GM23338 (cell line): ENCODE measurements at regions not wholly inside any gene's neighbourhood (a gene's known extent, or its start where the extent isn't known, plus 50 kb on each side); places are given as distances from the start of the nearest gene placed in this dataset.

Experiments used
- CREB1 ChIP-seq: fragments of 250-450 bp; sonication (Bioruptor Pico); IDR thresholded peaks from 2 replicates; pipeline ENCODE4 v1.5.0; 2020; ENCODE audit warnings: low read depth, mild to moderate bottlenecking, moderate library complexity
- JUNB ChIP-seq: IDR thresholded peaks from one replicate; pipeline ENCODE4 v1.6.1; 2016; ENCODE audit warnings: antibody characterized with exemption; ENCODE audit not compliant: unreplicated experiment
- POLR2AphosphoS5 ChIP-seq: IDR thresholded peaks from 2 replicates; pipeline ENCODE4 v1.6.1; 2016; ENCODE audit warnings: antibody characterized with exemption, low read depth
- TF ChIP-seq, protein P1 (sequence below), 2 experiments: fragments of 200-600 bp in 1 of 2; sonication (generic) in 1 of 2; conservative IDR thresholded peaks; 2 replicates each; pipeline versions ENCODE4 v1.5.1 to v1.6.1; 2016 to 2017; ENCODE audit warnings: antibody characterized with exemption in 2 of 2, low read depth in 2 of 2, mild to moderate bottlenecking in 2 of 2, moderate library complexity in 1 of 2
- TF ChIP-seq, protein P2 (sequence below): IDR thresholded peaks from one replicate; pipeline ENCODE4 v1.6.1; 2018; ENCODE audit warnings: antibody characterized with exemption; ENCODE audit not compliant: unreplicated experiment

DNA sequence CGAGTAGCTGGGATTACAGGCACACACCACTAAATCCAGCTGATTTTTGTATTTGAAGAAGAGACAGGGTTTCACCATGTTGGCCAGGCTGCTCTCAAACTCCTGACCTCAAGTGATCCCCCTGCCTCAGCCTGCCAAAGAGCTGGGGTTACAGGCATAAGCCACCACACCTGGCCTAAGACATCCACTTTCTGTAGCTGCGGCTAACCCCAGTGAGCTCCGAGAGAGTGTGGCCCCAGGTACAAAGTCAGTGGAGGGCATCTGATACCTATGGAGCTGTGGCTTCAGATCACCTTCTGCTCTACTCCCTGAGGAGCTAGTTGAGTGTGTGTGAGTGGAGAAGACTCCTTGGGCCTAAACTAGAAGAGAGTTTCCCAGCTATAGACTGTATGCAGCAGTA is 189.3 kb upstream of the TSC22D2 start:
- TF ChIP-seq, protein P1, sequence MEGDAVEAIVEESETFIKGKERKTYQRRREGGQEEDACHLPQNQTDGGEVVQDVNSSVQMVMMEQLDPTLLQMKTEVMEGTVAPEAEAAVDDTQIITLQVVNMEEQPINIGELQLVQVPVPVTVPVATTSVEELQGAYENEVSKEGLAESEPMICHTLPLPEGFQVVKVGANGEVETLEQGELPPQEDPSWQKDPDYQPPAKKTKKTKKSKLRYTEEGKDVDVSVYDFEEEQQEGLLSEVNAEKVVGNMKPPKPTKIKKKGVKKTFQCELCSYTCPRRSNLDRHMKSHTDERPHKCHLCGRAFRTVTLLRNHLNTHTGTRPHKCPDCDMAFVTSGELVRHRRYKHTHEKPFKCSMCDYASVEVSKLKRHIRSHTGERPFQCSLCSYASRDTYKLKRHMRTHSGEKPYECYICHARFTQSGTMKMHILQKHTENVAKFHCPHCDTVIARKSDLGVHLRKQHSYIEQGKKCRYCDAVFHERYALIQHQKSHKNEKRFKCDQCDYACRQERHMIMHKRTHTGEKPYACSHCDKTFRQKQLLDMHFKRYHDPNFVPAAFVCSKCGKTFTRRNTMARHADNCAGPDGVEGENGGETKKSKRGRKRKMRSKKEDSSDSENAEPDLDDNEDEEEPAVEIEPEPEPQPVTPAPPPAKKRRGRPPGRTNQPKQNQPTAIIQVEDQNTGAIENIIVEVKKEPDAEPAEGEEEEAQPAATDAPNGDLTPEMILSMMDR (conservative IDR thresholded peaks at IDR 0.05; ENCODE audit: low read depth in 2 of 2) = no peak
- no peak for TF ChIP-seq POLR2AphosphoS5
- TF ChIP-seq, protein P2, sequence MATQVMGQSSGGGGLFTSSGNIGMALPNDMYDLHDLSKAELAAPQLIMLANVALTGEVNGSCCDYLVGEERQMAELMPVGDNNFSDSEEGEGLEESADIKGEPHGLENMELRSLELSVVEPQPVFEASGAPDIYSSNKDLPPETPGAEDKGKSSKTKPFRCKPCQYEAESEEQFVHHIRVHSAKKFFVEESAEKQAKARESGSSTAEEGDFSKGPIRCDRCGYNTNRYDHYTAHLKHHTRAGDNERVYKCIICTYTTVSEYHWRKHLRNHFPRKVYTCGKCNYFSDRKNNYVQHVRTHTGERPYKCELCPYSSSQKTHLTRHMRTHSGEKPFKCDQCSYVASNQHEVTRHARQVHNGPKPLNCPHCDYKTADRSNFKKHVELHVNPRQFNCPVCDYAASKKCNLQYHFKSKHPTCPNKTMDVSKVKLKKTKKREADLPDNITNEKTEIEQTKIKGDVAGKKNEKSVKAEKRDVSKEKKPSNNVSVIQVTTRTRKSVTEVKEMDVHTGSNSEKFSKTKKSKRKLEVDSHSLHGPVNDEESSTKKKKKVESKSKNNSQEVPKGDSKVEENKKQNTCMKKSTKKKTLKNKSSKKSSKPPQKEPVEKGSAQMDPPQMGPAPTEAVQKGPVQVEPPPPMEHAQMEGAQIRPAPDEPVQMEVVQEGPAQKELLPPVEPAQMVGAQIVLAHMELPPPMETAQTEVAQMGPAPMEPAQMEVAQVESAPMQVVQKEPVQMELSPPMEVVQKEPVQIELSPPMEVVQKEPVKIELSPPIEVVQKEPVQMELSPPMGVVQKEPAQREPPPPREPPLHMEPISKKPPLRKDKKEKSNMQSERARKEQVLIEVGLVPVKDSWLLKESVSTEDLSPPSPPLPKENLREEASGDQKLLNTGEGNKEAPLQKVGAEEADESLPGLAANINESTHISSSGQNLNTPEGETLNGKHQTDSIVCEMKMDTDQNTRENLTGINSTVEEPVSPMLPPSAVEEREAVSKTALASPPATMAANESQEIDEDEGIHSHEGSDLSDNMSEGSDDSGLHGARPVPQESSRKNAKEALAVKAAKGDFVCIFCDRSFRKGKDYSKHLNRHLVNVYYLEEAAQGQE = no peak
- TF ChIP-seq JUNB = no peak
- no peak for TF ChIP-seq CREB1 (CRISPR knock-in tag)
